Peyer's patch (tissue), 4 donors: ENCODE measurements at regions not wholly inside any gene's neighbourhood (a gene's known extent, or its start where the extent isn't known, plus 50 kb on each side); places are given as distances from the start of the nearest gene placed in this dataset.
"Not testable (repeated sequence)": the region's sequence is repeated elsewhere in the genome, so short reads cannot be mapped to it uniquely, and the experiment has no call there.

Experiments used
- CTCF ChIP-seq, 6 experiments: fragments of 450-650 bp in 4 of 6; fragments of 200-600 bp in 2 of 6; sonication (generic) in 1 of 6; IDR thresholded peaks; one replicate each; pipeline ENCODE4 v1.5.1; 2017 to 2019; ENCODE audit warnings: antibody characterized with exemption in 6 of 6, mild to moderate bottlenecking in 3 of 6, moderate library complexity in 1 of 6
- POLR2A ChIP-seq, 2 donors: fragments of 450-650 bp; IDR thresholded peaks; one replicate each; pipeline ENCODE4 v1.5.1; 2017; ENCODE audit warnings: antibody characterized with exemption in 2 of 2, mild to moderate bottlenecking in 2 of 2, moderate library complexity in 2 of 2

- TF ChIP-seq POLR2A, CTCF (IDR thresholded peaks at IDR 0.05): not testable (repeated sequence)
Measured at GRCh38 chr16:88202856-88203681, 179.7 kb upstream of the ZNF469 start.
